ENCODE measurements at regions not wholly inside any gene's neighbourhood (a gene's known extent, or its start where the extent isn't known, plus 50 kb on each side); places are given as distances from the start of the nearest gene placed in this dataset.

- Histone ChIP-seq H4K5ac (ENCODE audit: insufficient read length, low read depth, low read length) (no peak overlapping the region), H3K9ac (ENCODE audit: extremely low read depth, insufficient read length, low read length) (no peak overlapping the region), H3K4ac (ENCODE audit: low read depth, low read length) (no peak overlapping the region), H2BK5ac (ENCODE audit: insufficient read length, low read length) (no peak overlapping the region), H2BK20ac (ENCODE audit: low read depth, low read length, poor library complexity, severe bottlenecking) (no peak overlapping the region), H3K4me1 (ENCODE audit: insufficient read depth, low read length) (no peaks in the 10 kb centered on the region), H2BK120ac (ENCODE audit: low read depth, low read length, poor library complexity, severe bottlenecking) (no peak overlapping the region), H4K91ac (ENCODE audit: insufficient read length, low read depth, low read length) (no peak overlapping the region), H3K18ac (ENCODE audit: insufficient read length, low read depth, low read length) (no peak overlapping the region), H3K9me3 (ENCODE audit: control insufficient read depth, low read depth, low read length) (no peaks in the 10 kb centered on the region), H3K23me2 (ENCODE audit: insufficient read length, low read depth, low read length, poor library complexity, severe bottlenecking) (no peaks in the 10 kb centered on the region), H3T11ph (ENCODE audit: low read length) (no peak overlapping the region), H3K79me1 (ENCODE audit: insufficient read depth, low read depth, low read length, poor library complexity, severe bottlenecking) (no peaks in the 10 kb centered on the region), H3K23ac (ENCODE audit: insufficient read length, low read depth, low read length) (no peak overlapping the region), H3K27me3 (ENCODE audit: insufficient read depth, low read length) (no peaks in the 10 kb centered on the region), H3K79me2 (ENCODE audit: insufficient read depth, low read length) (no peaks in the 10 kb centered on the region), H2BK15ac (ENCODE audit: low read depth, low read length) (no peak overlapping the region), H3K4me2 (ENCODE audit: insufficient read depth, insufficient read length, low read length) (no peak overlapping the region), H3K27ac (ENCODE audit: insufficient read length, low read depth, low read length) (no peak overlapping the region), H3K56ac (ENCODE audit: insufficient read length, low read depth, low read length) (no peak overlapping the region), H2BK12ac (ENCODE audit: insufficient read length, low read depth, low read length) (no peak overlapping the region), H4K20me1 (ENCODE audit: control insufficient read depth, insufficient read depth, insufficient read length) (no peaks in the 10 kb centered on the region), H4K8ac (replicated peaks; ENCODE audit: insufficient read length, low read depth, low read length) (no peak overlapping the region), H3K14ac (ENCODE audit: insufficient read depth, low read length) (no peak overlapping the region), H2AK5ac (ENCODE audit: insufficient read length, low read length) (no peak overlapping the region), H2AFZ (ENCODE audit: low read length) (no peak overlapping the region)
- H3K27ac Mint-ChIP-seq = no peak overlapping the region
- WGBS (ENCODE audit: extremely low coverage, insufficient read length, low lambda C conversion rate) = no CpG with 5 or more reads among the region's 3 CpGs
- no peak for DNase-seq
- H3K4me3 Mint-ChIP-seq = no peak overlapping the region
- no peaks in the 10 kb centered on the region for H3K4me1 Mint-ChIP-seq
- H3K27me3 Mint-ChIP-seq (ENCODE audit: low read depth) = peaks cover 7% of the 10 kb centered on the region
- TF ChIP-seq CTCF (conservative IDR thresholded peaks at IDR 0.05) = no peak
- H3K36me3 Mint-ChIP-seq (ENCODE audit: insufficient read depth in 1 of 3, low read depth in 3 of 3) = no peaks in the 10 kb centered on the region
- no peaks in the 10 kb centered on the region for H3K9me3 Mint-ChIP-seq
Observed at GRCh38 chr21:36575306-36575705, 95.4 kb upstream of the CLDN14 start.
